Osteoblast (primary cell): ENCODE measurements at regions not wholly inside any gene's neighbourhood (a gene's known extent, or its start where the extent isn't known, plus 50 kb on each side); places are given as distances from the start of the nearest gene placed in this dataset.

ENCODE experiments used
- DNase-seq: peaks from one replicate; pipeline ENCODE4 v3.0.0; 2011; ENCODE audit warnings: low spot score, mixed read lengths; ENCODE audit not compliant: insufficient read length; ENCODE audit errors: missing footprints
- H2AFZ ChIP-seq: 2 replicates; pipeline ENCODE4 v1.6.0; 2011; ENCODE audit warnings: mild to moderate bottlenecking, low read length
- H3K27ac ChIP-seq: 2 replicates; pipeline ENCODE4 v1.5.1; 2011; ENCODE audit warnings: mild to moderate bottlenecking, low read depth, low read length, moderate library complexity
- H3K27me3 ChIP-seq: 2 replicates; pipeline ENCODE4 v1.6.0; 2012; ENCODE audit warnings: mild to moderate bottlenecking, control low read depth, inconsistent platforms, low read length, moderate library complexity; ENCODE audit not compliant: insufficient read depth
- H3K36me3 ChIP-seq: 2 replicates; pipeline ENCODE4 v1.5.1; 2011; ENCODE audit warnings: mild to moderate bottlenecking, low read length, control low read depth, moderate library complexity; ENCODE audit not compliant: insufficient read depth
- H3K4me1 ChIP-seq: 2 replicates; pipeline ENCODE4 v1.5.1; 2011; ENCODE audit warnings: mild to moderate bottlenecking, low read length, control low read depth, moderate library complexity; ENCODE audit not compliant: insufficient read depth
- H3K4me2 ChIP-seq: 2 replicates; pipeline ENCODE4 v1.6.0; 2011; ENCODE audit warnings: mild to moderate bottlenecking, low read length; ENCODE audit not compliant: insufficient read depth
- H3K4me3 ChIP-seq: fragments of 200-600 bp; sonication (generic); 3 replicates; pipeline ENCODE4 v1.5.1; 2012; ENCODE audit warnings: mild to moderate bottlenecking, low read length, inconsistent platforms; ENCODE audit not compliant: insufficient read depth
- H3K79me2 ChIP-seq: 2 replicates; pipeline ENCODE4 v1.6.0; 2012; ENCODE audit warnings: mild to moderate bottlenecking, low read length, control low read depth, inconsistent platforms; ENCODE audit not compliant: insufficient read depth
- H3K9me3 ChIP-seq: 2 replicates; pipeline ENCODE4 v1.5.1; 2011; ENCODE audit warnings: low read depth, low read length, control low read depth
- H4K20me1 ChIP-seq: 2 replicates; pipeline ENCODE4 v1.6.0; 2012; ENCODE audit warnings: mild to moderate bottlenecking, low read length, control low read depth; ENCODE audit not compliant: insufficient read depth
- CTCF ChIP-seq: IDR thresholded peaks from 2 replicates; pipeline ENCODE4 v1.5.1; 2011; ENCODE audit warnings: mild to moderate bottlenecking, low read depth, low read length, moderate library complexity; ENCODE audit errors: extremely low read depth

DNA sequence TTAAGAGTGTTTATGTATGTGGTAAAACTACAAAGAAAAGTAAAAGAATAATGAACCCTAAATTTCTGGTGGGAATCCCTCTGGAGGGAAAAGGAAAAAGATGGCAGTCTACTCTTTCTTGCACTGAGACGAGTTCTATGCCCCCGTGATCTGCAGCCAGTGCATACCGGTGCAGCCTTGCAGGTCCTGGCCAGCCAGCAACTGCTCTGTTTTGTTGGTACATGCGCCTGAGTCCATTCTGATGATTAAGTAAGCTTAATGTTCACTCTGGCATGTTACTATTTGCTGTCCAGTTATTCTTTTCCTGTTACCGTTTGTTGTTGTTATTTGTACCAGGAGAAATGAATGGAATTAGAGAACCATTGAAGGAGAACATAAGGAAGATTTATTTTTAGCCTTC, 95.1 kb upstream of the TMC3 start:
- no peak overlapping the region for H3K4me2 ChIP-seq
- no peaks in the 10 kb centered on the region for H4K20me1 ChIP-seq
- H2AFZ ChIP-seq, result no peak overlapping the region
- H3K9me3 ChIP-seq, result no peaks in the 10 kb centered on the region
- no peaks in the 10 kb centered on the region for H3K4me1 ChIP-seq
- H3K27ac ChIP-seq, result no peak overlapping the region
- no peak for TF ChIP-seq CTCF
- H3K79me2 ChIP-seq, result no peaks in the 10 kb centered on the region
- H3K4me3 ChIP-seq, result no peak overlapping the region
- peaks cover 6% of the 10 kb centered on the region for H3K27me3 ChIP-seq
- no peaks in the 10 kb centered on the region for H3K36me3 ChIP-seq
- DNase-seq, result no peak

- Histone ChIP-seq H3K79me2 (no peaks in the 10 kb centered on the region), H3K9me3 (no peaks in the 10 kb centered on the region), H3K36me3 (no peaks in the 10 kb centered on the region), H3K27me3 (peaks cover 2% of the 10 kb centered on the region), H4K20me1 (no peaks in the 10 kb centered on the region), H3K4me1 (no peaks in the 10 kb centered on the region), H3K4me3 (no peak overlapping the region), H3K4me2 (no peak overlapping the region), H2AFZ (no peak overlapping the region), H3K27ac (no peak overlapping the region)
- no peak for DNase-seq
- no peak for TF ChIP-seq CTCF
Measured at GRCh38 chr15:81466741-81467140, 92.7 kb upstream of the TMC3 start.

GRCh38 chr15:81454024-81454423, 80.0 kb upstream of the TMC3 start:
- no peak for DNase-seq
- Histone ChIP-seq H3K9me3 (no peaks in the 10 kb centered on the region), H3K27me3 (no peaks in the 10 kb centered on the region), H2AFZ (no peak overlapping the region), H3K36me3 (no peaks in the 10 kb centered on the region), H3K4me3 (no peak overlapping the region), H3K4me2 (no peak overlapping the region), H3K4me1 (no peaks in the 10 kb centered on the region), H4K20me1 (no peaks in the 10 kb centered on the region), H3K79me2 (no peaks in the 10 kb centered on the region), H3K27ac (no peak overlapping the region)
- TF ChIP-seq CTCF, result no peak

- H4K20me1 ChIP-seq, result no peaks in the 10 kb centered on the region
- H3K27me3 ChIP-seq, result no peaks in the 10 kb centered on the region
- H3K4me2 ChIP-seq, result no peak overlapping the region
- H3K4me1 ChIP-seq, result no peaks in the 10 kb centered on the region
- H3K27ac ChIP-seq, result no peak overlapping the region
- no peak overlapping the region for H2AFZ ChIP-seq
- H3K4me3 ChIP-seq, result no peak overlapping the region
- no peak for DNase-seq
- H3K36me3 ChIP-seq, result no peaks in the 10 kb centered on the region
- no peaks in the 10 kb centered on the region for H3K9me3 ChIP-seq
- TF ChIP-seq CTCF, result no peak
- no peaks in the 10 kb centered on the region for H3K79me2 ChIP-seq
Measured at GRCh38 chr15:81450721-81451120, 76.7 kb upstream of the TMC3 start.
